GM12878 (cell line): ENCODE measurements at regions not wholly inside any gene's neighbourhood (a gene's known extent, or its start where the extent isn't known, plus 50 kb on each side); places are given as distances from the start of the nearest gene placed in this dataset.

Experiments used
- ATAC-seq: fragments of 200-7000 bp; cut with Tn5 transposase; 3 replicates; pipeline ENCODE4 v1.9.1; 2020; ENCODE audit warnings: mild to moderate bottlenecking, moderate library complexity
- BruUV-seq: library from RNA; stranded (reverse); fragments of 400-500 nt; replicated peaks from 2 replicates; lab custom pipeline; 2021; lab: Mats Ljungman, UMichigan
- CTCF ChIA-PET: fragments of 300-600 bp; sonication (Branson Sonifier 250); formaldehyde crosslinking; extraction: SDS; loops from one replicate; lab custom pipeline; 2021; ENCODE audit warnings: inconsistent platforms; lab: Yijun Ruan, JAX
- POLR2A ChIA-PET: fragments of 350-600 bp; formaldehyde crosslinking; extraction: SDS; loops from one replicate; lab custom pipeline; 2021; ENCODE audit warnings: inconsistent platforms; lab: Charles Lee
- RAD21 ChIA-PET: fragments of 300-600 bp; sonication (Branson Sonifier 250); formaldehyde crosslinking; loops from one replicate; lab custom pipeline; 2023; ENCODE audit warnings: antibody characterized with exemption; ENCODE audit not compliant: unreplicated experiment; lab: Charles Lee
- SMC1A ChIA-PET: fragments of 300-600 bp; sonication (Branson Sonifier 250); formaldehyde crosslinking; loops from one replicate; lab custom pipeline; 2023; ENCODE audit not compliant: unreplicated experiment, uncharacterized antibody; lab: Charles Lee
- DNase-seq: peaks from one replicate; pipeline ENCODE4 v3.0.0-alpha.2; 2011; ENCODE audit warnings: low read depth, low spot score
- FAIRE-seq: peaks from 3 replicates; lab custom pipeline; 2011; peaks lifted over from hg19 to GRCh38; lab: Jason Lieb, UNC
- H2AFZ ChIP-seq: 2 replicates; pipeline ENCODE4 v1.6.0; 2011; ENCODE audit warnings: low read depth, low read length, control low read depth; ENCODE audit not compliant: control insufficient read depth
- H3K27ac ChIP-seq: 2 replicates; pipeline ENCODE4 v1.5.1; 2011; ENCODE audit warnings: control low read depth; ENCODE audit not compliant: control insufficient read depth, insufficient read depth
- H3K27me3 ChIP-seq, 2 experiments: replicated peaks in 1 of 2; 2 replicates each; pipeline versions ENCODE4 v1.6.0 to v1.6.1; 2011; ENCODE audit warnings: low read length in 1 of 2; ENCODE audit not compliant: control insufficient read depth in 2 of 2, insufficient read depth in 2 of 2
- H3K36me3 ChIP-seq, 2 experiments: 2 replicates each; pipeline ENCODE4 v1.5.1; 2011; ENCODE audit warnings: low read length in 1 of 2; ENCODE audit not compliant: control insufficient read depth in 2 of 2, insufficient read depth in 2 of 2
- H3K4me1 ChIP-seq: 2 replicates; pipeline ENCODE4 v1.6.1; 2011; ENCODE audit warnings: mild to moderate bottlenecking, low read length, moderate library complexity, mixed read lengths; ENCODE audit not compliant: control insufficient read depth, insufficient read depth
- H3K4me2 ChIP-seq: 2 replicates; pipeline ENCODE4 v1.6.0; 2011; ENCODE audit warnings: control low read depth; ENCODE audit not compliant: control insufficient read depth, insufficient read depth
- H3K4me3 ChIP-seq: fragments of 200-600 bp; sonication (generic); 2 replicates; pipeline ENCODE4 v1.5.1; 2016
- H3K79me2 ChIP-seq: 2 replicates; pipeline ENCODE4 v1.6.0; 2011; ENCODE audit warnings: low read length; ENCODE audit not compliant: control insufficient read depth, insufficient read depth
- H3K9ac ChIP-seq: 2 replicates; pipeline ENCODE4 v1.8.0; 2011; ENCODE audit warnings: low read length, control low read depth, mixed read lengths; ENCODE audit not compliant: control insufficient read depth, insufficient read depth
- H3K9me3 ChIP-seq: replicated peaks from 3 replicates; pipeline ENCODE4 v1.5.1; 2011; ENCODE audit warnings: mild to moderate bottlenecking, low read length; ENCODE audit not compliant: control insufficient read depth, insufficient read depth
- H4K20me1 ChIP-seq: 2 replicates; pipeline ENCODE4 v1.6.0; 2011; ENCODE audit not compliant: control insufficient read depth, insufficient read depth
- CHD4 ChIP-seq: fragments of 200-600 bp; sonication (generic); IDR thresholded peaks from 2 replicates; pipeline ENCODE4 v1.6.1; 2016; ENCODE audit warnings: mild to moderate bottlenecking
- DPF2 ChIP-seq: fragments of 450-650 bp; IDR thresholded peaks from 2 replicates; pipeline ENCODE4 v1.6.1; 2017; ENCODE audit warnings: mild to moderate bottlenecking
- HDAC6 ChIP-seq: fragments of 200-600 bp; sonication (generic); IDR thresholded peaks from one replicate; pipeline ENCODE4 v1.8.0; 2017; ENCODE audit warnings: antibody characterized with exemption; ENCODE audit not compliant: unreplicated experiment
- IKZF1 ChIP-seq: fragments of 450-650 bp; conservative IDR thresholded peaks from 2 replicates; pipeline ENCODE4 v1.6.1; 2017; ENCODE audit warnings: antibody characterized with exemption, mild to moderate bottlenecking
- KAT2A ChIP-seq: conservative IDR thresholded peaks from 2 replicates; pipeline ENCODE4 v1.6.1; 2011; ENCODE audit warnings: low read depth, low read length; ENCODE audit not compliant: control insufficient read depth
- MEF2B ChIP-seq: fragments of 450-650 bp; IDR thresholded peaks from 2 replicates; pipeline ENCODE4 v1.6.1; 2018; ENCODE audit warnings: mild to moderate bottlenecking, moderate library complexity; ENCODE audit not compliant: partially characterized antibody, poor library complexity, severe bottlenecking
- PAX8 ChIP-seq: fragments of 450-650 bp; IDR thresholded peaks from 2 replicates; pipeline ENCODE4 v1.6.1; 2017; ENCODE audit warnings: mild to moderate bottlenecking, moderate library complexity
- RAD21 ChIP-seq: IDR thresholded peaks from 2 replicates; pipeline ENCODE4 v1.6.1; 2011; ENCODE audit warnings: mild to moderate bottlenecking, low read depth, low read length, moderate library complexity; ENCODE audit not compliant: insufficient read depth
- SMARCA5 ChIP-seq: fragments of 450-650 bp; IDR thresholded peaks from 2 replicates; pipeline ENCODE4 v1.6.1; 2017; ENCODE audit warnings: mild to moderate bottlenecking
- SREBF2 ChIP-seq: IDR thresholded peaks from 2 replicates; pipeline ENCODE4 v1.6.1; 2012; ENCODE audit warnings: mild to moderate bottlenecking, low read length
- SRF ChIP-seq, 2 experiments: IDR thresholded peaks; 2 replicates each; pipeline ENCODE4 v1.6.1; 2011; ENCODE audit warnings: low read depth in 2 of 2, low read length in 2 of 2, mild to moderate bottlenecking in 1 of 2, moderate library complexity in 1 of 2
- SUPT20H ChIP-seq: IDR thresholded peaks from 2 replicates; pipeline ENCODE4 v1.6.1; 2011; ENCODE audit warnings: low read depth, mild to moderate bottlenecking, low read length, moderate library complexity, borderline replicate concordance; ENCODE audit not compliant: control insufficient read depth
- WGBS: methylation state at CpG from one replicate; pipeline ENCODE4 v1.1.6; 2016; ENCODE audit warnings: low lambda C conversion rate; ENCODE audit not compliant: insufficient replicate concordance, insufficient coverage; ENCODE audit errors: missing lambda C conversion rate; 5-methylcytosine and 5-hydroxymethylcytosine counted together
- in situ Hi-C: fragments of 300-500 bp; cut with MboI; formaldehyde crosslinking; loops from 9 replicates; pipeline ENCODE4 v1.14.3; 2018; ENCODE audit warnings: mixed read lengths
- intact Hi-C: fragments of 100-400 bp; cut with micrococcal nuclease; formaldehyde crosslinking; loops from one replicate; pipeline ENCODE4 v1.14.2; 2022; ENCODE audit not compliant: unreplicated experiment
- TF ChIP-seq, protein P1 (sequence below): fragments of 450-650 bp; IDR thresholded peaks from 2 replicates; pipeline ENCODE4 v1.6.1; 2018; ENCODE audit warnings: mild to moderate bottlenecking, low read depth, moderate library complexity; ENCODE audit not compliant: partially characterized antibody
- TF ChIP-seq, protein P2 (sequence below): fragments of 150-350 bp; IDR thresholded peaks from 2 replicates; pipeline ENCODE4 v1.6.1; 2014; ENCODE audit warnings: mild to moderate bottlenecking, low read depth, low read length
- TF ChIP-seq, protein P3 (sequence below): fragments of 450-650 bp; IDR thresholded peaks from 2 replicates; pipeline ENCODE4 v1.6.1; 2017; ENCODE audit warnings: mild to moderate bottlenecking, low read depth, inconsistent platforms; ENCODE audit not compliant: poor library complexity, severe bottlenecking

DNA sequence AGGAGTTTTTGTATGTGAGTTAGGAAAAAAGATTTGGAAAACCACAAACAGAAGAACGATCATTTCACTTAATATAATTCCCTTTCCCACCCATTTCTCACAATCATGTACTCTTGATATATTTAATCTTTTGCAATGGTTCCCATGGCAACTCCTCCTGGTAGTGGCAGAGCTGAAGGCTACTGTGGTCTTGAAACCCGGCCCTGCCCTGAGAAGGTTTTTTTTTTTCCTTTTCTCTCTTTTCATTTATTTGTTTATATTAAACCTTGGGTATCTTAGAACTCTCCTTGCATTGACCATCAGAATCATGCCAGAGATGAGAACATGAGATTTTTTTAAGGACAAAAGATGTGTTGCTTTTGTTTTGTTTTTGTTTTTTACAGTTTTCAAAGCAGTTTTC, 566.1 kb upstream of the NRP1 start (continued):
- no peak for TF ChIP-seq MEF2B
- no peak for TF ChIP-seq HDAC6
- TF ChIP-seq, protein P1, sequence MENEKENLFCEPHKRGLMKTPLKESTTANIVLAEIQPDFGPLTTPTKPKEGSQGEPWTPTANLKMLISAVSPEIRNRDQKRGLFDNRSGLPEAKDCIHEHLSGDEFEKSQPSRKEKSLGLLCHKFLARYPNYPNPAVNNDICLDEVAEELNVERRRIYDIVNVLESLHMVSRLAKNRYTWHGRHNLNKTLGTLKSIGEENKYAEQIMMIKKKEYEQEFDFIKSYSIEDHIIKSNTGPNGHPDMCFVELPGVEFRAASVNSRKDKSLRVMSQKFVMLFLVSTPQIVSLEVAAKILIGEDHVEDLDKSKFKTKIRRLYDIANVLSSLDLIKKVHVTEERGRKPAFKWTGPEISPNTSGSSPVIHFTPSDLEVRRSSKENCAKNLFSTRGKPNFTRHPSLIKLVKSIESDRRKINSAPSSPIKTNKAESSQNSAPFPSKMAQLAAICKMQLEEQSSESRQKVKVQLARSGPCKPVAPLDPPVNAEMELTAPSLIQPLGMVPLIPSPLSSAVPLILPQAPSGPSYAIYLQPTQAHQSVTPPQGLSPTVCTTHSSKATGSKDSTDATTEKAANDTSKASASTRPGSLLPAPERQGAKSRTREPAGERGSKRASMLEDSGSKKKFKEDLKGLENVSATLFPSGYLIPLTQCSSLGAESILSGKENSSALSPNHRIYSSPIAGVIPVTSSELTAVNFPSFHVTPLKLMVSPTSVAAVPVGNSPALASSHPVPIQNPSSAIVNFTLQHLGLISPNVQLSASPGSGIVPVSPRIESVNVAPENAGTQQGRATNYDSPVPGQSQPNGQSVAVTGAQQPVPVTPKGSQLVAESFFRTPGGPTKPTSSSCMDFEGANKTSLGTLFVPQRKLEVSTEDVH = no peak

DNA sequence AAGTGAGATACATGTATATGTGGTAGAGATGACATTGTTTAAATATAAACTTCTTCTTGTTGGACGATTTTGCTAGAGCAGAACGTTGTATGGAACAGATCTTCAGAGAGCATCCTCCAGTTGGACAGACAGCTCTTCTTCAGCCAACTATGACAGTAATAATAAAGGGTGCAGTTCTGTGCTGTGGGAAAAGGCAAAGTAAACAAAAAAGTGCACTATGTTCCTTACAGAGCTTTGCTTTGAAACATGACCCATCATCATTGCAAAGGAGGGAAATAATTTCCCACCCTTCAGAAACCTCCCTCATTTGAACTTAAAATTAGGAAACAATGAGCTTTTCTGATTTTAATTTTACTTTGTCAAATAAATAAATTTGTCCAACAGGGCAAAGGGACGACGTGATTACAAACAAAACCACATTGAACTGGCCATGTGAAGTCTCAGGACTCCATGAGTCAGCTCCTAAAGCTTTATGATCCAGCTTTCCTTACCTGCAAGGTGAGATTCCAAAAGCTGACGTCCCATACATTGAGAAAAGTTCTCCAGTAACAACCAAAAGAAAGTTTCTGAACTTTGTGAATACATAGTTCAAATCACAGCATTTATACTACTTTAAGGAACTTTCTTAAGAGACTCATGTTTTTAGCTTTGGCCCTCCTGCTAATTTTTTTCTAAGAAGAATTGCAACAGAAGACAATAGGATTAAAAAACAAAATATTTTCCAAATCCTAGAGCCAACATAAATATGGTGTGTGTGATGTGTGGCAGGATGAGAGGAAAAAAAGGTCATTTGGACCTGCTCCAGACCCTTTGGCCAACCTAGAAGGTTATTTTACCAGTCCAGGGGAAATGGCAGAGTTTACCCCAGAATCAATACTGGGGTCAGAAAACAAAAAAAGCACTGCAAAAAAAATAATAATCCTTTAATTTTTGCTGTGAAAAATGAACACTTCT, 565.4 kb upstream of the NRP1 start:
- no peaks in the 10 kb centered on the region for H4K20me1 ChIP-seq
- no peaks in the 10 kb centered on the region for H3K9me3 ChIP-seq
- DNase-seq (no peak), FAIRE-seq (no peak), ATAC-seq (no peak)
- no peaks in the 10 kb centered on the region for H3K36me3 ChIP-seq
- H3K79me2 ChIP-seq = no peaks in the 10 kb centered on the region
- intact Hi-C loops (no loop called here), in situ Hi-C loops (no loop called here)
- no TSS peak for BruUV-seq
- SMC1A ChIA-PET = interaction anchor here (0.9 kb wide), 1 partner anchor 405 kb away, joined by 3 read pairs; no protein-coding TSS in a partner anchor
- H3K27me3 ChIP-seq = no peaks in the 10 kb centered on the region
- CTCF ChIA-PET = interaction anchor here (0.8 to 1.8 kb wide), 2 partner anchors 8 to 489 kb away, joined by 3 to 5 read pairs; no protein-coding TSS in a partner anchor
- H3K4me2 ChIP-seq = no peak overlapping the region
- no peak overlapping the region for H3K4me3 ChIP-seq
- POLR2A ChIA-PET = no interaction called here
- H3K4me1 ChIP-seq = no peaks in the 10 kb centered on the region
- H3K9ac ChIP-seq = no peak overlapping the region
- H2AFZ ChIP-seq = no peak overlapping the region
- 1% methylated on average over 5 of the region's 5 CpGs for WGBS
- H3K27ac ChIP-seq = no peak overlapping the region
- RAD21 ChIA-PET = interaction anchor here (0.5 to 0.6 kb wide), 2 partner anchors 247 to 488 kb away, joined by 3 read pairs; no protein-coding TSS in a partner anchor
- no peak for TF ChIP-seq SUPT20H
- TF ChIP-seq DPF2 = no peak
- TF ChIP-seq SMARCA5 = no peak
- TF ChIP-seq SREBF2 = no peak
- TF ChIP-seq CHD4 = no peak
- TF ChIP-seq SRF (IDR thresholded peaks at IDR 0.05; ENCODE audit: low read depth in 2 of 2, low read length in 2 of 2) = no peak
- TF ChIP-seq, protein P2, sequence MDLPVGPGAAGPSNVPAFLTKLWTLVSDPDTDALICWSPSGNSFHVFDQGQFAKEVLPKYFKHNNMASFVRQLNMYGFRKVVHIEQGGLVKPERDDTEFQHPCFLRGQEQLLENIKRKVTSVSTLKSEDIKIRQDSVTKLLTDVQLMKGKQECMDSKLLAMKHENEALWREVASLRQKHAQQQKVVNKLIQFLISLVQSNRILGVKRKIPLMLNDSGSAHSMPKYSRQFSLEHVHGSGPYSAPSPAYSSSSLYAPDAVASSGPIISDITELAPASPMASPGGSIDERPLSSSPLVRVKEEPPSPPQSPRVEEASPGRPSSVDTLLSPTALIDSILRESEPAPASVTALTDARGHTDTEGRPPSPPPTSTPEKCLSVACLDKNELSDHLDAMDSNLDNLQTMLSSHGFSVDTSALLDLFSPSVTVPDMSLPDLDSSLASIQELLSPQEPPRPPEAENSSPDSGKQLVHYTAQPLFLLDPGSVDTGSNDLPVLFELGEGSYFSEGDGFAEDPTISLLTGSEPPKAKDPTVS = no peak
- TF ChIP-seq IKZF1 = no peak
- TF ChIP-seq RAD21 = no peak
- TF ChIP-seq, protein P3, sequence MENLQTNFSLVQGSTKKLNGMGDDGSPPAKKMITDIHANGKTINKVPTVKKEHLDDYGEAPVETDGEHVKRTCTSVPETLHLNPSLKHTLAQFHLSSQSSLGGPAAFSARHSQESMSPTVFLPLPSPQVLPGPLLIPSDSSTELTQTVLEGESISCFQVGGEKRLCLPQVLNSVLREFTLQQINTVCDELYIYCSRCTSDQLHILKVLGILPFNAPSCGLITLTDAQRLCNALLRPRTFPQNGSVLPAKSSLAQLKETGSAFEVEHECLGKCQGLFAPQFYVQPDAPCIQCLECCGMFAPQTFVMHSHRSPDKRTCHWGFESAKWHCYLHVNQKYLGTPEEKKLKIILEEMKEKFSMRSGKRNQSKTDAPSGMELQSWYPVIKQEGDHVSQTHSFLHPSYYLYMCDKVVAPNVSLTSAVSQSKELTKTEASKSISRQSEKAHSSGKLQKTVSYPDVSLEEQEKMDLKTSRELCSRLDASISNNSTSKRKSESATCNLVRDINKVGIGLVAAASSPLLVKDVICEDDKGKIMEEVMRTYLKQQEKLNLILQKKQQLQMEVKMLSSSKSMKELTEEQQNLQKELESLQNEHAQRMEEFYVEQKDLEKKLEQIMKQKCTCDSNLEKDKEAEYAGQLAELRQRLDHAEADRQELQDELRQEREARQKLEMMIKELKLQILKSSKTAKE = no peak
- no peak for TF ChIP-seq PAX8
- TF ChIP-seq KAT2A = no peak
